Gastrocnemius medialis (tissue), 4 donors: ENCODE measurements at regions not wholly inside any gene's neighbourhood (a gene's known extent, or its start where the extent isn't known, plus 50 kb on each side); places are given as distances from the start of the nearest gene placed in this dataset.

Experiments
- ATAC-seq, 2 donors: fragments of 150-250 bp; one replicate each; pipeline ENCODE4 v1.9.1; 2016
- DNase-seq, 2 donors: peaks; one replicate each; pipeline ENCODE4 v3.0.0-alpha.2; 2019
- H3K27ac ChIP-seq, 4 donors: fragments of 200-600 bp; sonication (generic); 1 replicate in 1 of 4; 2 replicates in 3 of 4; pipeline ENCODE4 v1.5.1; 2016 to 2018; ENCODE audit warnings: mild to moderate bottlenecking in 2 of 4, moderate library complexity in 1 of 4
- H3K27me3 ChIP-seq, 3 donors: fragments of 200-600 bp; sonication (generic) in 2 of 3; 1 replicate in 1 of 3; 2 replicates in 2 of 3; pipeline versions ENCODE4 v1.5.1 to v1.6.0; 2016 to 2019; ENCODE audit warnings: mild to moderate bottlenecking in 1 of 3, moderate library complexity in 1 of 3
- H3K36me3 ChIP-seq, 2 donors: fragments of 200-600 bp; sonication (generic) in 1 of 2; one replicate each; pipeline ENCODE4 v1.5.1; 2017 to 2018
- H3K4me1 ChIP-seq, 2 donors: fragments of 200-600 bp; sonication (generic) in 1 of 2; one replicate each; pipeline ENCODE4 v1.5.1; 2016 to 2017; ENCODE audit warnings: mild to moderate bottlenecking in 2 of 2
- H3K4me3 ChIP-seq, 4 donors: fragments of 200-600 bp; sonication (generic) in 3 of 4; 1 replicate in 1 of 4; 2 replicates in 3 of 4; pipeline ENCODE4 v1.5.1; 2016 to 2019; ENCODE audit warnings: mild to moderate bottlenecking in 2 of 4
- H3K9me3 ChIP-seq, 3 donors: fragments of 200-600 bp; sonication (generic) in 2 of 3; 1 replicate in 1 of 3; 2 replicates in 2 of 3; pipeline ENCODE4 v1.5.1; 2016 to 2019
- POLR2A ChIP-seq, 2 donors: fragments of 450-650 bp; IDR thresholded peaks; one replicate each; pipeline ENCODE4 v1.6.1; 2017; ENCODE audit warnings: antibody characterized with exemption in 2 of 2, mild to moderate bottlenecking in 2 of 2, moderate library complexity in 2 of 2
- in situ Hi-C, 4 donors: fragments of 200-750 bp; cut with MboI; loops; one replicate each; pipeline versions ENCODE4 v1.15.0 to v1.8.0; 2017; ENCODE audit warnings: low sequenced_read_pairs in 4 of 4
- intact Hi-C: fragments of 100-400 bp; cut with DNase I; formaldehyde crosslinking; loops from one replicate; pipeline ENCODE4 v1.15.1; 2023; ENCODE audit warnings: low total_unique reads
- TF ChIP-seq, protein P1 (sequence below), 5 experiments: fragments of 450-650 bp in 3 of 5; fragments of 200-600 bp in 2 of 5; sonication (generic) in 2 of 5; IDR thresholded peaks in 4 of 5; conservative IDR thresholded peaks in 1 of 5; 1 replicate in 4 of 5; 2 replicates in 1 of 5; pipeline ENCODE4 v1.5.1; 2016 to 2019; ENCODE audit warnings: antibody characterized with exemption in 5 of 5, mild to moderate bottlenecking in 3 of 5, moderate library complexity in 3 of 5

DNA sequence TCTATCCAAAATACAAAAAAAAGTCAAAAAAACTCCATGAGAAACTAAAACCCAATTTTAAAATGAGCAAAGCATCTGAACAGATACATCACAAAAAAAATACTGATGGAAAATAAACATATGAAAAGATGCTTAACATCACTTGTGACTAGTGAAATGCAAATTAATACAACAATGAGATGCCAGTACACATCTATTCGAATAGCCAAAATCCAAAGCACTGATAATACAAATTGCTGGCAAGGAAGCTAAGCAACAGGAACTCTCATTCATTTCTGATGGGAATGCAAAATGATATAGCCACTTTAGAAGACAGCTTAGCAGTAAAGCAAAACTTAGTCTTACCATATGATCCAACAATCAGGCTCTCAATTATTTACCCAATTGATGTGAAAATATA, 190.2 kb upstream of the FN1 start:
- intact Hi-C loops, result no loop called here
- DNase-seq (no peak), ATAC-seq (no peak)
- Histone ChIP-seq H3K36me3 (no peaks in the 10 kb centered on the region), H3K4me3 (no peak overlapping the region), H3K27me3 (no peaks in the 10 kb centered on the region), H3K27ac (no peak overlapping the region), H3K9me3 (no peaks in the 10 kb centered on the region), H3K4me1 (no peaks in the 10 kb centered on the region)
- TF ChIP-seq, protein P1, sequence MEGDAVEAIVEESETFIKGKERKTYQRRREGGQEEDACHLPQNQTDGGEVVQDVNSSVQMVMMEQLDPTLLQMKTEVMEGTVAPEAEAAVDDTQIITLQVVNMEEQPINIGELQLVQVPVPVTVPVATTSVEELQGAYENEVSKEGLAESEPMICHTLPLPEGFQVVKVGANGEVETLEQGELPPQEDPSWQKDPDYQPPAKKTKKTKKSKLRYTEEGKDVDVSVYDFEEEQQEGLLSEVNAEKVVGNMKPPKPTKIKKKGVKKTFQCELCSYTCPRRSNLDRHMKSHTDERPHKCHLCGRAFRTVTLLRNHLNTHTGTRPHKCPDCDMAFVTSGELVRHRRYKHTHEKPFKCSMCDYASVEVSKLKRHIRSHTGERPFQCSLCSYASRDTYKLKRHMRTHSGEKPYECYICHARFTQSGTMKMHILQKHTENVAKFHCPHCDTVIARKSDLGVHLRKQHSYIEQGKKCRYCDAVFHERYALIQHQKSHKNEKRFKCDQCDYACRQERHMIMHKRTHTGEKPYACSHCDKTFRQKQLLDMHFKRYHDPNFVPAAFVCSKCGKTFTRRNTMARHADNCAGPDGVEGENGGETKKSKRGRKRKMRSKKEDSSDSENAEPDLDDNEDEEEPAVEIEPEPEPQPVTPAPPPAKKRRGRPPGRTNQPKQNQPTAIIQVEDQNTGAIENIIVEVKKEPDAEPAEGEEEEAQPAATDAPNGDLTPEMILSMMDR (IDR thresholded peaks at IDR 0.05 in 4 of 5, conservative IDR thresholded peaks at IDR 0.05 in 1 of 5), result no peak
- no peak for TF ChIP-seq POLR2A (IDR thresholded peaks at IDR 0.05)
- in situ Hi-C loops, result no loop called here

DNA sequence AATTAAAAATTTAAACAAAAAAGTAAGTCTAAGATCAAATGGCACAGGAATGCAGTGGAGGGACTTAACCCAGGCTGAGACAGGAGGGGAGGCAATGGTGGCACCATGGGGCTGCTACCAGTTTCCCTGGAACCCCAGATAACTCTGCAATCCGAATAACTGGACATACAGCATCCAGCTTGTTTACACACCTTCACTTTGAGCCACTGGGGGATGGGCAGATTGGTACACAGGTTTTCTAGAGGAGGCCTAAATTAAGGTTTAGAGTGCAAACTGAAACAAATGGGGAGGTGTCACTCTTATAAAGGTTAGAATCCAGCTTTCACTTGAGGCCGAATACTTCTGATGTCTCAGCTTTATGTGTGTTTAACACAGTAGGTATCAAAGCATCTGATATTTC, 189.3 kb upstream of the FN1 start:
- Histone ChIP-seq H3K27me3 (no peaks in the 10 kb centered on the region), H3K4me1 (no peaks in the 10 kb centered on the region), H3K9me3 (no peaks in the 10 kb centered on the region), H3K27ac (no peak overlapping the region), H3K36me3 (no peaks in the 10 kb centered on the region), H3K4me3 (no peak overlapping the region)
- intact Hi-C loops, result no loop called here
- no peak for TF ChIP-seq POLR2A (IDR thresholded peaks at IDR 0.05)
- ATAC-seq, result no peak
- DNase-seq, result no peak
- in situ Hi-C loops, result no loop called here

DNA sequence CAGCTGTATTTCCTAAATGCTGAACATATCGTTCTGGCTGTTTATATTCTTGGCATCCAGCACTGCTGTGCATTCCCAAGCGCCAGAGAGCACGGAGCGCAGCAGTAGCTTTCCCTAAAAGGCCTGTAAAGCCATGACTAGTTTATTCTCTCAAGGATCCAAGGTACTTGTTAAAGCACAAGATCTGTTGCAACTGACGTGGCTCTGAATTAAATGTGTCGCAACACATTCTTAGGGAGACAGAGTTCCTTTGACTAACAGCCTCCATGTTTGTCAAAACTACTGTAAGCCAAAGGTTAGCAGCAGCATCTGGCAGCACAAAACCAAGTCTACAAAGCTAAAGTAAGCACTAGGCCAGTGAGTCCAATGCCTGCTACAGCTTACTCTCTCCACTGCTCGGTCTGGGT, 188.6 kb upstream of the FN1 start:
- Histone ChIP-seq H3K36me3 (no peaks in the 10 kb centered on the region), H3K4me3 (no peak overlapping the region), H3K4me1 (no peaks in the 10 kb centered on the region), H3K9me3 (no peaks in the 10 kb centered on the region), H3K27ac (no peak overlapping the region), H3K27me3 (no peaks in the 10 kb centered on the region)
- ATAC-seq (peak; percentile 27 to 73), DNase-seq (peak; percentile 9 to 14)
- in situ Hi-C loops (no loop called here), intact Hi-C loops (no loop called here)
- TF ChIP-seq POLR2A (IDR thresholded peaks at IDR 0.05), result no peak
- TF ChIP-seq, protein P1 (IDR thresholded peaks at IDR 0.05 in 4 of 5, conservative IDR thresholded peaks at IDR 0.05 in 1 of 5), result no peak

DNA sequence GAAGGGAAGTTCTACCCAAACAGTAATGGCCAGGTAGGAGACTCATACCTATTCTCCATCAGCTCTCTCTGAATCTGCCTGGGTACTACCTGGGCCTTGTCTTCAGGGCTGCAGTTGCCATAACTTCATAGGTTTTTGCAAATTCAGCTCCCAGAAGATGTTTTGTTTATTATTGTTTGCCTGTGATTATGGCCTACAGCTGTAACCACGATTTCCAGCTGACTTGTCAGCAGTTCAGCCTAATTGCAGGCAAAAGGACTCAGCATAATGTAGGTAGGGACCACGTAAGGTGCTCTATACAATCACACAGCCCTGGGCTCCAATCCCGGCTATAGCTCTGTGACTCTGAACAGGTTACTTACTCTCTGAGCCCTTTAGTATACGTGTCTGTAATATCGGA, 187.0 kb upstream of the FN1 start:
- Histone ChIP-seq H3K4me1 (no peaks in the 10 kb centered on the region), H3K27me3 (no peaks in the 10 kb centered on the region), H3K36me3 (no peaks in the 10 kb centered on the region), H3K27ac (no peak overlapping the region), H3K4me3 (no peak overlapping the region), H3K9me3 (no peaks in the 10 kb centered on the region)
- TF ChIP-seq POLR2A (IDR thresholded peaks at IDR 0.05), result no peak
- TF ChIP-seq, protein P1 (IDR thresholded peaks at IDR 0.05 in 4 of 5, conservative IDR thresholded peaks at IDR 0.05 in 1 of 5), result no peak
- ATAC-seq (no peak), DNase-seq (no peak)
- intact Hi-C loops, result no loop called here
- in situ Hi-C loops, result no loop called here

DNA sequence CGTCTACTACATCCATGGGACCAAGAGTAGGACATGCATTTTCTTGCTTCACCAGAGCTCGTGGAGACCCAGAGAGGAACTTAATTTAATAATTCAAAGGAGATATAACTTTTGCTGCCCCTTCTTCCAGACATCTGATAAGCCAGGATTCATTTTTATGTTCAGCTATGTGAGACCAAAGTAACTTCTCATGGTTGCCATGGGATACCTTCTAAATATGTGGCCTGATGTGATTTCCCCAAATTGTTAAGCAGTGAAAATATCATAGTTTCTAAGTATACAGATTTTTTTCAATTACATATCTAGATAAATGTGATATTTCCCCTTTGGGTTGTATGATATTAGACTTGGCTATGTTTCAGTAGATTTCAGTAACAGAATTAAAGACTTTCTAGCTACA, 185.5 kb upstream of the FN1 start:
- ATAC-seq (no peak), DNase-seq (no peak)
- Histone ChIP-seq H3K27ac (no peak overlapping the region), H3K4me1 (no peaks in the 10 kb centered on the region), H3K9me3 (no peaks in the 10 kb centered on the region), H3K36me3 (no peaks in the 10 kb centered on the region), H3K27me3 (no peaks in the 10 kb centered on the region), H3K4me3 (no peak overlapping the region)
- intact Hi-C loops, result no loop called here
- in situ Hi-C loops, result no loop called here
- TF ChIP-seq POLR2A (IDR thresholded peaks at IDR 0.05), result no peak
- TF ChIP-seq, protein P1 (IDR thresholded peaks at IDR 0.05 in 4 of 5, conservative IDR thresholded peaks at IDR 0.05 in 1 of 5), result no peak
